ENCODE measurements at regions not wholly inside any gene's neighbourhood (a gene's known extent, or its start where the extent isn't known, plus 50 kb on each side); places are given as distances from the start of the nearest gene placed in this dataset.

DNA sequence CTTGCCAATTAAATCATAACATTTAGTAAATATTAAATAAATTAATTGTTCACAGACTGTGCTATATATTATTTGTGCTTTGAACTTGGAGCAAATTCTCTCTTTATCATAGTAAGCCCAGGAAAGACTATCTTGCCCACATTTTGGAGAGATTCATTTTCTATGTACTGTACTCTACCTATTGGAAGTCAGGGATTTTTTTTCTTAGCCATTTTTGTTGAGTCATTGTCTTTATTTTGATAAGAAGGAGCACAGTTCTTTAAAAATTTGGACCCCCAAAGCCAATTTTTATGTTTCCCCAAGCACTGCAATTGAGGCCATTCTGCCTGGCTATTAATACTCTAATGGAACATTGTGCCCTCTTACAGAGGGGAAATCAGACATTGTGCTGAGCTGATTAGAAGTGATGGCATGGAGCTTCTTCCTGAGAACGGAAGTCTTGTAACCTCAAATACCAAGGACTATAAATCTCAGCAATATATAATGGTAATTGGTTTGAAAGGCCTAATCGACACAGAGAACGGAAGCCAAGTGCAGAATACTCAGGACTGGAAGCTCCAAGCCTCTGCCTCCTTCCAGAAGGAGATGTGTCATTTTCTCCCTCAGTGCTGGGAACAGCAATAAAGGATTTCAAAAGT is 188.8 kb upstream of the PAPPA start:
- TF ChIP-seq NPAS2 (CRISPR knock-in tag; IDR thresholded peaks at IDR 0.05; ENCODE audit: borderline replicate concordance) (no peak), CHD2 (IDR thresholded peaks at IDR 0.05; ENCODE audit: low read length, partially characterized antibody) (no peak), EP300 (IDR thresholded peaks at IDR 0.05) (no peak), HOXB5 (CRISPR knock-in tag; IDR thresholded peaks at IDR 0.05) (no peak), NFE2L2 (conservative IDR thresholded peaks at IDR 0.05; ENCODE audit: low read length) (peak; percentile 31; the same call in 1 of the 2 replicates), MAFK (IDR thresholded peaks at IDR 0.05; ENCODE audit: partially characterized antibody) (peak; percentile 61)
- TF ChIP-seq, protein P1, sequence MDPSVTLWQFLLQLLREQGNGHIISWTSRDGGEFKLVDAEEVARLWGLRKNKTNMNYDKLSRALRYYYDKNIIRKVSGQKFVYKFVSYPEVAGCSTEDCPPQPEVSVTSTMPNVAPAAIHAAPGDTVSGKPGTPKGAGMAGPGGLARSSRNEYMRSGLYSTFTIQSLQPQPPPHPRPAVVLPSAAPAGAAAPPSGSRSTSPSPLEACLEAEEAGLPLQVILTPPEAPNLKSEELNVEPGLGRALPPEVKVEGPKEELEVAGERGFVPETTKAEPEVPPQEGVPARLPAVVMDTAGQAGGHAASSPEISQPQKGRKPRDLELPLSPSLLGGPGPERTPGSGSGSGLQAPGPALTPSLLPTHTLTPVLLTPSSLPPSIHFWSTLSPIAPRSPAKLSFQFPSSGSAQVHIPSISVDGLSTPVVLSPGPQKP (IDR thresholded peaks at IDR 0.05; ENCODE audit: low read depth, low read length), result no peak
- POLR2A ChIA-PET, result no interaction called here
- Histone ChIP-seq H3K4me2 (no peak overlapping the region), H3K4me3 (no peak overlapping the region), H3K27ac (peak overlapping the region; percentile 50 to 73), H3K9me3 (peaks cover 25% of the 10 kb centered on the region), H3K4me1 (peaks cover 10% of the 10 kb centered on the region; the same call in 1 of the 3 replicates)
- CTCF ChIA-PET, result no interaction called here
- 96% methylated on average over 3 of the region's 3 CpGs for WGBS (ENCODE audit: missing lambda C conversion rate)
- FAIRE-seq (no peak), ATAC-seq (no peak), DNase-seq (ENCODE audit: low read depth in 1 of 2, low spot score in 1 of 2) (no peak)

DNA sequence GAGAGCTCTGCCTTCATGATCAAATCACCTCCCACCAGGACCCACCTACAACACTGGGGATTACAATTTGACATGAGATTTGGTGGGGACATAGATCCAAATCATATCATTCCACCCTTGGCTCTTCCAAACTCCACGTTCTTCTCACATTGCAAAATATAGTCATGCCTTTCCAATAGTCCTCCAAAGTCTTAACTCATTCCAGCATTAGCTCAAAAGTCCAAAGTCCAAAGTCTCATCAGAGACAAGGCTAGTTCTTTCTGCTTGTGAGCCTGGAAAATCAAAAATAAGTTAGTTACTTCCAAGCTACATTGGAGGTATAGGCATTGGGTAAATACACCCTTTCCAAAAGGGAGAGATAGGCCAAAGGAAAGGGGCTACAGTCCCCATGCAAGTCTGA is 186.9 kb upstream of the PAPPA start:
- WGBS (ENCODE audit: missing lambda C conversion rate), result 55% methylated on average over 1 of the region's 1 CpG
- DNase-seq (ENCODE audit: low read depth in 1 of 2, low spot score in 1 of 2), result no peak
- no peak overlapping the region for H3K4me2 ChIP-seq
- FAIRE-seq, result no peak
- H3K4me1 ChIP-seq, result peaks cover 18% of the 10 kb centered on the region
- H3K27ac ChIP-seq, result peak overlapping the region; percentile 53 to 73; a peak in 5 of 6 replicates
- CTCF ChIA-PET, result interaction anchor here (1.6 kb wide), 1 partner anchor 14 kb away, joined by 4 read pairs; no protein-coding TSS in a partner anchor
- TF ChIP-seq, protein P2, sequence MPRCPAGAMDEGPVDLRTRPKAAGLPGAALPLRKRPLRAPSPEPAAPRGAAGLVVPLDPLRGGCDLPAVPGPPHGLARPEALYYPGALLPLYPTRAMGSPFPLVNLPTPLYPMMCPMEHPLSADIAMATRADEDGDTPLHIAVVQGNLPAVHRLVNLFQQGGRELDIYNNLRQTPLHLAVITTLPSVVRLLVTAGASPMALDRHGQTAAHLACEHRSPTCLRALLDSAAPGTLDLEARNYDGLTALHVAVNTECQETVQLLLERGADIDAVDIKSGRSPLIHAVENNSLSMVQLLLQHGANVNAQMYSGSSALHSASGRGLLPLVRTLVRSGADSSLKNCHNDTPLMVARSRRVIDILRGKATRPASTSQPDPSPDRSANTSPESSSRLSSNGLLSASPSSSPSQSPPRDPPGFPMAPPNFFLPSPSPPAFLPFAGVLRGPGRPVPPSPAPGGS (IDR thresholded peaks at IDR 0.05), result no peak
- TF ChIP-seq, protein P3, sequence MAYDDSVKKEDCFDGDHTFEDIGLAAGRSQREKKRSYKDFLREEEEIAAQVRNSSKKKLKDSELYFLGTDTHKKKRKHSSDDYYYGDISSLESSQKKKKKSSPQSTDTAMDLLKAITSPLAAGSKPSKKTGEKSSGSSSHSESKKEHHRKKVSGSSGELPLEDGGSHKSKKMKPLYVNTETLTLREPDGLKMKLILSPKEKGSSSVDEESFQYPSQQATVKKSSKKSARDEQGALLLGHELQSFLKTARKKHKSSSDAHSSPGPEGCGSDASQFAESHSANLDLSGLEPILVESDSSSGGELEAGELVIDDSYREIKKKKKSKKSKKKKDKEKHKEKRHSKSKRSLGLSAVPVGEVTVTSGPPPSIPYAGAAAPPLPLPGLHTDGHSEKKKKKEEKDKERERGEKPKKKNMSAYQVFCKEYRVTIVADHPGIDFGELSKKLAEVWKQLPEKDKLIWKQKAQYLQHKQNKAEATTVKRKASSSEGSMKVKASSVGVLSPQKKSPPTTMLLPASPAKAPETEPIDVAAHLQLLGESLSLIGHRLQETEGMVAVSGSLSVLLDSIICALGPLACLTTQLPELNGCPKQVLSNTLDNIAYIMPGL (CRISPR knock-in tag; IDR thresholded peaks at IDR 0.05; ENCODE audit: borderline replicate concordance), result no peak
- no peak for TF ChIP-seq NPAS2 (CRISPR knock-in tag; IDR thresholded peaks at IDR 0.05; ENCODE audit: borderline replicate concordance)
- TF ChIP-seq SREBF2 (IDR thresholded peaks at IDR 0.05), result no peak
- peaks cover 28% of the 10 kb centered on the region for H3K9me3 ChIP-seq
- POLR2A ChIA-PET, result interaction anchor here (1.5 kb wide), 1 partner anchor 185 kb away, joined by 4 read pairs; no protein-coding TSS in a partner anchor
- ATAC-seq, result no peak
- H3K4me3 ChIP-seq, result no peak overlapping the region

DNA sequence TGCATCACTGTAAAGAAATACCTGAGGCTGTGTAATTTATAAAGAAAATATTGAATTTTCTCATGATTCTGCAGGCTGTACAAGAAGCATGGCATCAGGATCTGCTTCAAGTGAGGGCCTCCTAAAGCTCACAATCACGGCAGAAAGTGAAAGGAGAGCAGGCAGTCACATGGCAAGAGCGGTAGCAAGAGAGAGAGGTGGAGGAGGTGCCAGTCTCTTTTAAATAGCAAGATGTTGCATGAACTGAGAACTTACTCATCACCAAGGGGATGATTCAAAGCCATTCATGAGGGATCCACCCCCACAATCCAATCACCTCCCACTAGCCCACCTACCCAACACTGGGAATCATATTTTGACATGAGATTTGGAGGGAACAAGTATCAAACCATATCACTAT is 184.5 kb upstream of the PAPPA start:
- no peak for ATAC-seq
- Histone ChIP-seq H3K4me1 (peaks cover 41% of the 10 kb centered on the region), H3K9me3 (peaks cover 24% of the 10 kb centered on the region), H3K27ac (peak overlapping the region; percentile 20 to 73), H3K4me2 (no peak overlapping the region), H3K4me3 (no peak overlapping the region)
- 77% methylated on average over 2 of the region's 2 CpGs for WGBS (ENCODE audit: missing lambda C conversion rate)
- FAIRE-seq, result no peak
- ChIA-PET POLR2A (no interaction called here), CTCF (no interaction called here)
- no peak for DNase-seq (ENCODE audit: low read depth in 1 of 2, low spot score in 1 of 2)
- TF ChIP-seq ZNF302 (CRISPR knock-in tag; IDR thresholded peaks at IDR 0.05) (no peak), PHF8 (IDR thresholded peaks at IDR 0.05; ENCODE audit: borderline replicate concordance, low read depth) (no peak)

DNA sequence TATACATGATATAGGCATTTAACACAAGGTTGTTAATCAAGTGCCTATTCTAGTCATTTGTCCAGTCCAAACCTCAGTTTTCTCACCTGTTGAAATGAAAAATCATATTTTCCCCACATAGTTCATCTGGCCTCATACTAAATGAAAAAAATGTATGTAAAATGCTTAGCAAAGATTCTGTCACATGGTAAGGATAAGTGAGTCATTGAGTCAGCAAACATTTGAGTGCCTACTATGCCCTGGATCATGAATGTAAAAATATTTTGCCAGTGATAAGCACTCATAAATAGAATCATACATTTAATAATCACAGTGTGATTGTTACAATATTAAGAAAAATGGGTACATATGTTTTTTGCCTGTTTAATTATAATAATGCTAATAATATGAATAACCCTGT is 181.2 kb upstream of the PAPPA start:
- Histone ChIP-seq H3K4me3 (no peak overlapping the region), H3K27ac (peak overlapping the region; percentile 88 to 89), H3K4me2 (peak overlapping the region; percentile 63), H3K9me3 (peaks cover 32% of the 10 kb centered on the region), H3K4me1 (peaks cover 41% of the 10 kb centered on the region)
- peak in 1 of 2 experiments; percentile 64 for DNase-seq (ENCODE audit: low read depth in 1 of 2, low spot score in 1 of 2)
- FAIRE-seq, result peak; percentile 78
- ATAC-seq, result peak; percentile 73 to 75; a peak in 5 of 6 replicates
- CTCF ChIA-PET, result interaction anchor here (0.6 to 3.5 kb wide), 7 partner anchors 20 to 380 kb away, joined by 3 to 13 read pairs (median 4); partner anchors contain the start of gene PAPPA
- POLR2A ChIA-PET, result interaction anchor here (0.7 to 2.6 kb wide), 5 partner anchors 23 to 300 kb away, joined by 3 to 35 read pairs (median 5); partner anchors contain the start of gene PAPPA
- TF ChIP-seq HDAC2 (IDR thresholded peaks at IDR 0.05), result no peak
- TF ChIP-seq RAD21 (conservative IDR thresholded peaks at IDR 0.05 in 1 of 2, IDR thresholded peaks at IDR 0.05 in 1 of 2), result no peak
- TF ChIP-seq FOSL2 (IDR thresholded peaks at IDR 0.05), result peak; percentile 54
- TF ChIP-seq FOSL2 (CRISPR knock-in tag; IDR thresholded peaks at IDR 0.05), result peak; percentile 80
- no peak for TF ChIP-seq TP53 (CRISPR knock-in tag; IDR thresholded peaks at IDR 0.05)
- no peak for TF ChIP-seq KDM1A (IDR thresholded peaks at IDR 0.05; ENCODE audit: low read depth)
- TF ChIP-seq, protein P4, sequence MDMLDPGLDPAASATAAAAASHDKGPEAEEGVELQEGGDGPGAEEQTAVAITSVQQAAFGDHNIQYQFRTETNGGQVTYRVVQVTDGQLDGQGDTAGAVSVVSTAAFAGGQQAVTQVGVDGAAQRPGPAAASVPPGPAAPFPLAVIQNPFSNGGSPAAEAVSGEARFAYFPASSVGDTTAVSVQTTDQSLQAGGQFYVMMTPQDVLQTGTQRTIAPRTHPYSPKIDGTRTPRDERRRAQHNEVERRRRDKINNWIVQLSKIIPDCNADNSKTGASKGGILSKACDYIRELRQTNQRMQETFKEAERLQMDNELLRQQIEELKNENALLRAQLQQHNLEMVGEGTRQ (IDR thresholded peaks at IDR 0.05), result peak; percentile 46; the same call in 1 of the 2 replicates
- 0 out of 2 replicates have a peak, but pooled peaks have one; percentile 18 for TF ChIP-seq FOSB (CRISPR knock-in tag; IDR thresholded peaks at IDR 0.05)
- no peak for TF ChIP-seq RARB (CRISPR knock-in tag; IDR thresholded peaks at IDR 0.05)
- TF ChIP-seq, protein P5, sequence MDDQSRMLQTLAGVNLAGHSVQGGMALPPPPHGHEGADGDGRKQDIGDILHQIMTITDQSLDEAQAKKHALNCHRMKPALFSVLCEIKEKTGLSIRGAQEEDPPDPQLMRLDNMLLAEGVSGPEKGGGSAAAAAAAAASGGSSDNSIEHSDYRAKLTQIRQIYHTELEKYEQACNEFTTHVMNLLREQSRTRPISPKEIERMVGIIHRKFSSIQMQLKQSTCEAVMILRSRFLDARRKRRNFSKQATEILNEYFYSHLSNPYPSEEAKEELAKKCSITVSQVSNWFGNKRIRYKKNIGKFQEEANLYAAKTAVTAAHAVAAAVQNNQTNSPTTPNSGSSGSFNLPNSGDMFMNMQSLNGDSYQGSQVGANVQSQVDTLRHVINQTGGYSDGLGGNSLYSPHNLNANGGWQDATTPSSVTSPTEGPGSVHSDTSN (IDR thresholded peaks at IDR 0.05), result no peak
- TF ChIP-seq, protein P6, sequence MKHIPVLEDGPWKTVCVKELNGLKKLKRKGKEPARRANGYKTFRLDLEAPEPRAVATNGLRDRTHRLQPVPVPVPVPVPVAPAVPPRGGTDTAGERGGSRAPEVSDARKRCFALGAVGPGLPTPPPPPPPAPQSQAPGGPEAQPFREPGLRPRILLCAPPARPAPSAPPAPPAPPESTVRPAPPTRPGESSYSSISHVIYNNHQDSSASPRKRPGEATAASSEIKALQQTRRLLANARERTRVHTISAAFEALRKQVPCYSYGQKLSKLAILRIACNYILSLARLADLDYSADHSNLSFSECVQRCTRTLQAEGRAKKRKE (CRISPR knock-in tag; IDR thresholded peaks at IDR 0.05; ENCODE audit: low read depth), result no peak
